GM12872 (cell line): ENCODE measurements at regions not wholly inside any gene's neighbourhood (a gene's known extent, or its start where the extent isn't known, plus 50 kb on each side); places are given as distances from the start of the nearest gene placed in this dataset.

ENCODE experiments used
- CTCF ChIP-seq: IDR thresholded peaks from 3 replicates; pipeline ENCODE4 v1.5.1; 2011; ENCODE audit warnings: low read depth, mild to moderate bottlenecking, low read length, moderate library complexity; ENCODE audit not compliant: insufficient read depth

- no peak for TF ChIP-seq CTCF
Measured at GRCh38 chr9:99412606-99413005, 190.5 kb downstream of the SEC61B start.

DNA sequence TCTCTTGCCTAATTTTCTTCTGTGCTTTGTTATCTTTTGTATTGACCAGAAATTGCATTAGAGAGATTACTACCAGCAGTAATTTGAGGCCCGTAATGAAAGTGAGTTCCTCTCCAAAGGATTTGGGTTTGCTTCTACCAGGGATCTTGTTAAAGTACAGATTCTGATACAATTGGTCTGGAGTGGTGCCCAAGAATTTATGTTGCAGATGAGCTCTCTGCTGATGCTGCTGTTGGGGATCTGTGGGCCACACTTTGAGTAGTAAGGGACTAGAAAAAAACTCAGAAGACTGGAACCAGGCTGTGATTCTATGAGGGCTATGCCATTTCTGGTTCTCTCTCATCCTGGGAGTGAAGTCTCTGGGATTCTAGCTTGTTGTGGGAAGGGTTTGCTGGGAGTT, 192.2 kb downstream of the SEC61B start:
- no peak for TF ChIP-seq CTCF

DNA sequence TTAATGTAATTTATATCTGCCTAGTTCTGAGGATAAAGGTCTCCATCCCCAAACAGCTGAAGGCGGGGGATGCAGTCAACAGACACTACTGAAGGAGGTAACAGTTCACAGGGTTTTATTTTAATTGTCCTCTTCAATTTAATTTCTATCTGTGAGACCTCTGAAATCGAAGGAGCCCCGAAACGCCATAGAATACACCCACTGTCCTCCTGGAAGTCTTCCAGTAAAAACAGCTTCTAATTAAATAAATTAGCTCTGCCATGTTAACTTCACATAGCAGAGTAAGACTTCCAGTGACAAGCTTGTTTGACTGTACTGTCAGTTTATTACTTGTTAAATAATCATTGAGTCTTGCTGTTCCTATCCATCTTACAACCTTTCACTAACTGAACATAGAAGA, 193.5 kb downstream of the SEC61B start:
- TF ChIP-seq CTCF = no peak

DNA sequence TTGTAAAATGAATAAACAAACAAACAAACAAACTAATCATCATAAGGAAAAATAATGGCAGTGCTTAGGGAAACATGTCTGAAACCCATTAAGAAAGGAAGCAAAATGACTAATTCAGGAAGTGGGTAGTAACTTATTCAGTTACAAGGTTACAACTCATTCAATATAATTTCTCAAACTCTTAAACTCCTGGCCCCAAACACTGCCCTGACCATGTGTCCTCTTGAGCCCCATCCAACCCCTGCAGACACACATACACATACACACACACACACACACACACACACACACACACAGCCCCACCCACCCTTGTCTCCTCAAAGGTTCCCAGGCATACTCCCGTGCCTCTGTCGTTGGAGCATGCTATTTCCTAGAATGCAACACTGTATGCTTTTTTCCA, 193.9 kb downstream of the SEC61B start:
- no peak for TF ChIP-seq CTCF

DNA sequence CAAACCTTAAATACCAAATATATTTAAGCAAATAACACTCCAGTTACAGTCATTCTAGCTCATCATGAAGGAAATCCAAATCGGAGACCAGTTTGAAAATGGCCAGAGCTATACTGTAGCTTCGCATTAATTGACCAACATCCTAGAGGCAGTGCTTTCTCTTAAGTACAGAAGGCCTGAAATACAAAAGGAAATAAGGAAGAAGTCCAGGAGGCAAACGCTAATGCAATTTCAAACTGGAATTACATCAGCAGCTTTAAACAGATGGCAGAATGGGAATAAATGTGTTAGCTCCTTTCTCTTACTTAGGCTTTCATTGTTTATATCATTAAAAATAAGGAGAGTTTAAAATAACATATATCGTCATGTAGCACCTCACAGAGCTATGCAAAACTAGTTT, 197.0 kb downstream of the SEC61B start:
- no peak for TF ChIP-seq CTCF

GRCh38 chr9:99421369-99421768, 199.3 kb downstream of the SEC61B start:
- TF ChIP-seq CTCF = no peak

DNA sequence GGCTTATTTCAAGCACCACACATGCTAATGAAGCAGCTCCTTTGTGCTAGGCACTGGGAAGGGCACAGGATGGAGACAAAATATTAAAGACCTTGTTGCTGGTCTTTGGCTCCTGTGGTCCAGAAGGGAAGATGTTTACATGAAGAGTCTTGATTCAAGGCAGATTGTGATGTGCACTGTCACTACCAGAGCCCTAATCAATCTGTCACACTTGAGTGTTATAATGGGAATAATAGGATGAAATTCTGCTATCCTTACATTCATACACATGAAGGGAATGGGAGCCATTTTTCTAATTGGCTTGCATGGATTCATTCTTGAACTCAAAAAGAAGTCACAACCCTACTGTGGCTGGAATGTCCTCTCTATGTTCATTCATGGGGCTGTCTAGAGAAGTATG, 203.0 kb downstream of the SEC61B start:
- TF ChIP-seq CTCF = no peak
